ENCODE measurements at regions not wholly inside any gene's neighbourhood (a gene's known extent, or its start where the extent isn't known, plus 50 kb on each side); places are given as distances from the start of the nearest gene placed in this dataset.
"Not testable (repeated sequence)": the region's sequence is repeated elsewhere in the genome, so short reads cannot be mapped to it uniquely, and the experiment has no call there.

- DNase-seq (ENCODE audit: low spot score): no peak
Measured at GRCh38 chr4:151459375-151459774, 50.4 kb downstream of the FHIP1A start.

- DNase-seq (ENCODE audit: low spot score): no peak
Measured at GRCh38 chr4:151460434-151460833, 51.5 kb downstream of the FHIP1A start.

- no peak for DNase-seq (ENCODE audit: low spot score)
Measured at GRCh38 chr4:151462554-151462953, 53.6 kb downstream of the FHIP1A start.

GRCh38 chr4:151468715-151469696 lies 60.0 kb downstream of the FHIP1A start:
- no peak for DNase-seq (ENCODE audit: low spot score)

- no peak for DNase-seq (ENCODE audit: low spot score)
Measured at GRCh38 chr4:151469970-151470369, 61.0 kb downstream of the FHIP1A start.

GRCh38 chr4:151471728-151472127 lies 62.8 kb downstream of the FHIP1A start:
- DNase-seq (ENCODE audit: low spot score): no peak

- DNase-seq (ENCODE audit: low spot score): no peak
Measured at GRCh38 chr4:151472297-151472696, 63.3 kb downstream of the FHIP1A start.

- no peak for DNase-seq (ENCODE audit: low spot score)
Measured at GRCh38 chr4:151472711-151473110, 63.7 kb downstream of the FHIP1A start.

- no peak for DNase-seq (ENCODE audit: low spot score)
Measured at GRCh38 chr4:151473521-151474097, 64.6 kb downstream of the FHIP1A start.

GRCh38 chr4:151475035-151475714 lies 66.2 kb downstream of the FHIP1A start:
- no peak for DNase-seq (ENCODE audit: low spot score)

GRCh38 chr4:151481813-151482212 lies 72.8 kb downstream of the FHIP1A start:
- DNase-seq (ENCODE audit: low spot score): no peak

- DNase-seq (ENCODE audit: low spot score): peak; percentile 80
Measured at GRCh38 chr4:151484396-151485102, 75.6 kb downstream of the FHIP1A start.

GRCh38 chr4:151485541-151486131 lies 76.7 kb downstream of the FHIP1A start:
- no peak for DNase-seq (ENCODE audit: low spot score)

GRCh38 chr4:151486168-151486567 lies 77.2 kb downstream of the FHIP1A start:
- peak; percentile 11 for DNase-seq (ENCODE audit: low spot score)

GRCh38 chr4:151488968-151489367 lies 80.0 kb downstream of the FHIP1A start:
- DNase-seq (ENCODE audit: low spot score): no peak

- no peak for DNase-seq (ENCODE audit: low spot score)
Measured at GRCh38 chr4:151489462-151490203, 80.7 kb downstream of the FHIP1A start.

- DNase-seq (ENCODE audit: low spot score): not testable (repeated sequence)
Measured at GRCh38 chr4:151495612-151496011, 86.6 kb downstream of the FHIP1A start.

- not testable (repeated sequence) for DNase-seq (ENCODE audit: low spot score)
Measured at GRCh38 chr4:151511548-151511947, 102.6 kb downstream of the FHIP1A start.

- no peak for DNase-seq (ENCODE audit: low spot score)
Measured at GRCh38 chr4:151517896-151518295, 108.9 kb downstream of the FHIP1A start.

GRCh38 chr4:151518359-151518758 lies 109.4 kb downstream of the FHIP1A start:
- no peak for DNase-seq (ENCODE audit: low spot score)

Data from AG08396 (cell line).